ENCODE measurements at regions not wholly inside any gene's neighbourhood (a gene's known extent, or its start where the extent isn't known, plus 50 kb on each side); places are given as distances from the start of the nearest gene placed in this dataset.

DNA sequence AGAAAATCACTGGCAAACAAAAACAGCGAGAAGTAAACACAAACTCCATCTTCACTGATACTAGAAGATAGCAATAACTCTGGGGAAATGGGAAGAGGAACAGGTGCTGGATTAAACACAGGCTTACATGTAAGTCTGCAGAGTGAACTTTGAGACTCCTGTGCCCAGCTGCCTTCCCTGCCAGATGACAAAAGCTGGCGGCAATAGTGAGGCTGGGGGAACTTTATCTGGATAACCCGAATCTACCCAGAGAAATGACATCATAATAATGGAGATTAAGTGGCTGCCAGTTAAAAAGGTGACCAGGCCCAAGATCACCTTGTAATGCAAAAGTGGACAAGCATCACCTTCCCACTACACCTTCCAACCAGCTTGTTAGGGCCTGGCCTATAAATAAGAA is 184.5 kb downstream of the CHRM3 start:
- no peak for DNase-seq (ENCODE audit: insufficient read length, low spot score, missing footprints)
- Histone ChIP-seq H2AFZ (ENCODE audit: low read length) (no peak overlapping the region), H3K4me2 (ENCODE audit: insufficient read depth, low read length) (no peak overlapping the region), H3K27ac (ENCODE audit: low read depth, low read length) (no peak overlapping the region), H4K20me1 (ENCODE audit: insufficient read depth, low read length) (no peaks in the 10 kb centered on the region), H3K79me2 (ENCODE audit: insufficient read depth, low read length) (no peaks in the 10 kb centered on the region), H3K4me1 (ENCODE audit: insufficient read depth, low read length) (no peaks in the 10 kb centered on the region), H3K4me3 (ENCODE audit: insufficient read depth, low read length) (no peak overlapping the region), H3K36me3 (ENCODE audit: insufficient read depth, low read length) (no peaks in the 10 kb centered on the region), H3K9me3 (ENCODE audit: low read depth, low read length) (no peaks in the 10 kb centered on the region), H3K27me3 (ENCODE audit: insufficient read depth, low read length) (no peaks in the 10 kb centered on the region)
- TF ChIP-seq, protein P1, sequence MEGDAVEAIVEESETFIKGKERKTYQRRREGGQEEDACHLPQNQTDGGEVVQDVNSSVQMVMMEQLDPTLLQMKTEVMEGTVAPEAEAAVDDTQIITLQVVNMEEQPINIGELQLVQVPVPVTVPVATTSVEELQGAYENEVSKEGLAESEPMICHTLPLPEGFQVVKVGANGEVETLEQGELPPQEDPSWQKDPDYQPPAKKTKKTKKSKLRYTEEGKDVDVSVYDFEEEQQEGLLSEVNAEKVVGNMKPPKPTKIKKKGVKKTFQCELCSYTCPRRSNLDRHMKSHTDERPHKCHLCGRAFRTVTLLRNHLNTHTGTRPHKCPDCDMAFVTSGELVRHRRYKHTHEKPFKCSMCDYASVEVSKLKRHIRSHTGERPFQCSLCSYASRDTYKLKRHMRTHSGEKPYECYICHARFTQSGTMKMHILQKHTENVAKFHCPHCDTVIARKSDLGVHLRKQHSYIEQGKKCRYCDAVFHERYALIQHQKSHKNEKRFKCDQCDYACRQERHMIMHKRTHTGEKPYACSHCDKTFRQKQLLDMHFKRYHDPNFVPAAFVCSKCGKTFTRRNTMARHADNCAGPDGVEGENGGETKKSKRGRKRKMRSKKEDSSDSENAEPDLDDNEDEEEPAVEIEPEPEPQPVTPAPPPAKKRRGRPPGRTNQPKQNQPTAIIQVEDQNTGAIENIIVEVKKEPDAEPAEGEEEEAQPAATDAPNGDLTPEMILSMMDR (IDR thresholded peaks at IDR 0.05; ENCODE audit: extremely low read depth, low read depth, low read length), result no peak

DNA sequence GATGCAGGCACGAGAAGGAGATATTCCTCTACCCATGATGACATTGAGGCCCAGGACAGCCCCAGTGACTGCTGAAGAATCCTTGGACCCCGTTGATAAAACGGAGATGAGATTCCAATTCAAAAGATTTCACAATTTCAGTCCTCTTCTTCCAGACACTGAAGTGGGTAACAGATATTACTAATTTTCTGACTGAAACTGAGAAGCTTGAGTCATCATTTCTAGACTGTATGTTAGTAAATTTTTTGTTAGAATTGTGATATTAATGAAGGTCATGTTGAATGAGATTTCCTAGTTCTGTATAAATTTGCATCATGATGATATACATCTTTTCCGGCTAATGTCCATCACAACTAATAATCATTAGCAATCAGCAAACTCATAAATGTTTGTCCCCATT is 185.8 kb downstream of the CHRM3 start:
- Histone ChIP-seq H2AFZ (ENCODE audit: low read length) (no peak overlapping the region), H3K27me3 (ENCODE audit: insufficient read depth, low read length) (no peaks in the 10 kb centered on the region), H4K20me1 (ENCODE audit: insufficient read depth, low read length) (no peaks in the 10 kb centered on the region), H3K4me1 (ENCODE audit: insufficient read depth, low read length) (no peaks in the 10 kb centered on the region), H3K27ac (ENCODE audit: low read depth, low read length) (no peak overlapping the region), H3K9me3 (ENCODE audit: low read depth, low read length) (no peaks in the 10 kb centered on the region), H3K4me2 (ENCODE audit: insufficient read depth, low read length) (no peak overlapping the region), H3K4me3 (ENCODE audit: insufficient read depth, low read length) (no peak overlapping the region), H3K79me2 (ENCODE audit: insufficient read depth, low read length) (no peaks in the 10 kb centered on the region), H3K36me3 (ENCODE audit: insufficient read depth, low read length) (no peaks in the 10 kb centered on the region)
- TF ChIP-seq, protein P1 (IDR thresholded peaks at IDR 0.05; ENCODE audit: extremely low read depth, low read depth, low read length), result no peak
- no peak for DNase-seq (ENCODE audit: insufficient read length, low spot score, missing footprints)

- H4K20me1 ChIP-seq (ENCODE audit: insufficient read depth, low read length), result no peaks in the 10 kb centered on the region
- no peak overlapping the region for H2AFZ ChIP-seq (ENCODE audit: low read length)
- H3K4me2 ChIP-seq (ENCODE audit: insufficient read depth, low read length), result no peak overlapping the region
- H3K4me3 ChIP-seq (ENCODE audit: insufficient read depth, low read length), result no peak overlapping the region
- H3K4me1 ChIP-seq (ENCODE audit: insufficient read depth, low read length), result no peaks in the 10 kb centered on the region
- no peaks in the 10 kb centered on the region for H3K9me3 ChIP-seq (ENCODE audit: low read depth, low read length)
- no peaks in the 10 kb centered on the region for H3K27me3 ChIP-seq (ENCODE audit: insufficient read depth, low read length)
- no peak overlapping the region for H3K27ac ChIP-seq (ENCODE audit: low read depth, low read length)
- H3K79me2 ChIP-seq (ENCODE audit: insufficient read depth, low read length), result no peaks in the 10 kb centered on the region
- no peak for DNase-seq (ENCODE audit: insufficient read length, low spot score, missing footprints)
- no peaks in the 10 kb centered on the region for H3K36me3 ChIP-seq (ENCODE audit: insufficient read depth, low read length)
- TF ChIP-seq, protein P1 (IDR thresholded peaks at IDR 0.05; ENCODE audit: extremely low read depth, low read depth, low read length), result no peak
Measured at GRCh38 chr1:239574112-239574511, 187.7 kb downstream of the CHRM3 start.

DNA sequence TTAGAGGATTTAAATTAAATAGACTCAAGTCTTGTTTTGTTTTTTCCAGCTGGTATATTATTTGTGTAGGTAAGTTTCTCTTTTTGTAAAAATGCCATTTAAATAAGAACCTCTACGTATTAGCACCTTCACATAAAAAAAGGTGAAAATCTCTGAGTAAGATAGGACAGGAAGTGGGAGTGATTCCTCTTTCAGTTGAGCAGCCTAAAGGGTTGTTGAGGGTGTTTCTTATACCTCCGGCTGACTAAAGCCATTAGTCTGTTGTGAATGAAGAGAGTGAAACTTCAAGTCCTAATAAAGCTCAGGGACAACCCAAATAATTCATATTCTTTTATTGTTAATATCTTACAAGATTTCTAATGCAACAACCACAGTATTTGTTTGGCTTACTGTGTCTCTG is 188.7 kb downstream of the CHRM3 start:
- H2AFZ ChIP-seq (ENCODE audit: low read length), result no peak overlapping the region
- no peaks in the 10 kb centered on the region for H4K20me1 ChIP-seq (ENCODE audit: insufficient read depth, low read length)
- TF ChIP-seq, protein P1 (IDR thresholded peaks at IDR 0.05; ENCODE audit: extremely low read depth, low read depth, low read length), result no peak
- no peak for DNase-seq (ENCODE audit: insufficient read length, low spot score, missing footprints)
- no peaks in the 10 kb centered on the region for H3K9me3 ChIP-seq (ENCODE audit: low read depth, low read length)
- H3K36me3 ChIP-seq (ENCODE audit: insufficient read depth, low read length), result no peaks in the 10 kb centered on the region
- H3K79me2 ChIP-seq (ENCODE audit: insufficient read depth, low read length), result no peaks in the 10 kb centered on the region
- no peak overlapping the region for H3K27ac ChIP-seq (ENCODE audit: low read depth, low read length)
- no peak overlapping the region for H3K4me2 ChIP-seq (ENCODE audit: insufficient read depth, low read length)
- no peak overlapping the region for H3K4me3 ChIP-seq (ENCODE audit: insufficient read depth, low read length)
- no peaks in the 10 kb centered on the region for H3K4me1 ChIP-seq (ENCODE audit: insufficient read depth, low read length)
- H3K27me3 ChIP-seq (ENCODE audit: insufficient read depth, low read length), result no peaks in the 10 kb centered on the region

Data from osteoblast (primary cell).